ENCODE measurements at regions not wholly inside any gene's neighbourhood (a gene's known extent, or its start where the extent isn't known, plus 50 kb on each side); places are given as distances from the start of the nearest gene placed in this dataset.
"Not testable (repeated sequence)": the region's sequence is repeated elsewhere in the genome, so short reads cannot be mapped to it uniquely, and the experiment has no call there.

DNA sequence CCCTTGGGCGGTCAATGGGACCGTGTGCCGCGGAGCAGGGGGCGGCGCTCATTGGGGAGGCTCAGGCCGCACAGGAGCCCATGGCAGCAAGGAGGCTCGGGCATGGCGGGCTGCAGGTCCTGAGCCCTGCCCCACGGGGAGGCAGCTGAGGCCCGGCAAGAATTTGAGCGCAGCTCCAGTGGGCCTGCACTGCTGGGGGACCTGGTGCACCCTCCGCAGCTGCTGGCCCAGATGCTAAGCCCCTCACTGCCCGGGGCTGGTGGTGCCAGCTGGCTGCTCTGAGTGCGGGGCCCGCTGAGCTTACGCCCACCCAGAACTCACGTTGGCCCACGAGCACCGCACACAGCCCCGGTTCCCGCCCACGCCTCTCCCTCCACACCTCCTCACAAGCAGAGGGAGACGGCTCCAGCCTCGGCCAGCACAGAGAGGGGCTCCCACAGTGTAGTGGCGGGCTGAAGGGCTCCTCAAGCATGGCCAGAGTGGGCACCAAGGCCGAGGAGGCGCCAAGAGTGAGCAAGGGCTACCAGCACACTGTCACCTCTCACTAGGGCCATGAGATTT, 141.1 kb upstream of the OR13F1 start:
- H3K9me2 ChIP-seq (replicated peaks; ENCODE audit: insufficient read depth), result no peaks in the 10 kb centered on the region
- DNase-seq (ENCODE audit: low spot score), result no peak
- TF ChIP-seq EZH2 (IDR thresholded peaks at IDR 0.05; ENCODE audit: borderline replicate concordance), result no peak
- TF ChIP-seq EZH2phosphoT487 (IDR thresholded peaks at IDR 0.05; ENCODE audit: low read depth, severe bottlenecking, unreplicated experiment), result no peak
- TF ChIP-seq, protein P1, sequence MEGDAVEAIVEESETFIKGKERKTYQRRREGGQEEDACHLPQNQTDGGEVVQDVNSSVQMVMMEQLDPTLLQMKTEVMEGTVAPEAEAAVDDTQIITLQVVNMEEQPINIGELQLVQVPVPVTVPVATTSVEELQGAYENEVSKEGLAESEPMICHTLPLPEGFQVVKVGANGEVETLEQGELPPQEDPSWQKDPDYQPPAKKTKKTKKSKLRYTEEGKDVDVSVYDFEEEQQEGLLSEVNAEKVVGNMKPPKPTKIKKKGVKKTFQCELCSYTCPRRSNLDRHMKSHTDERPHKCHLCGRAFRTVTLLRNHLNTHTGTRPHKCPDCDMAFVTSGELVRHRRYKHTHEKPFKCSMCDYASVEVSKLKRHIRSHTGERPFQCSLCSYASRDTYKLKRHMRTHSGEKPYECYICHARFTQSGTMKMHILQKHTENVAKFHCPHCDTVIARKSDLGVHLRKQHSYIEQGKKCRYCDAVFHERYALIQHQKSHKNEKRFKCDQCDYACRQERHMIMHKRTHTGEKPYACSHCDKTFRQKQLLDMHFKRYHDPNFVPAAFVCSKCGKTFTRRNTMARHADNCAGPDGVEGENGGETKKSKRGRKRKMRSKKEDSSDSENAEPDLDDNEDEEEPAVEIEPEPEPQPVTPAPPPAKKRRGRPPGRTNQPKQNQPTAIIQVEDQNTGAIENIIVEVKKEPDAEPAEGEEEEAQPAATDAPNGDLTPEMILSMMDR (IDR thresholded peaks at IDR 0.05; ENCODE audit: poor library complexity), result no peak
- no peak overlapping the region for H3K27ac ChIP-seq
- no peak overlapping the region for H3K4me2 ChIP-seq
- no peak overlapping the region for H3K4me3 ChIP-seq
- H4K20me1 ChIP-seq (ENCODE audit: insufficient read depth, poor library complexity, severe bottlenecking), result no peaks in the 10 kb centered on the region
- H3K27me3 ChIP-seq, result no peaks in the 10 kb centered on the region
- no peaks in the 10 kb centered on the region for H3K79me2 ChIP-seq
- 96% methylated on average over 28 of the region's 28 CpGs for WGBS (ENCODE audit: low lambda C conversion rate, missing lambda C conversion rate)
- no peak overlapping the region for H2AFZ ChIP-seq
- no peaks in the 10 kb centered on the region for H3K9me3 ChIP-seq (ENCODE audit: low read depth)
- no peaks in the 10 kb centered on the region for H3K4me1 ChIP-seq (ENCODE audit: insufficient read depth)
- no peaks in the 10 kb centered on the region for H3K36me3 ChIP-seq (replicated peaks; ENCODE audit: insufficient read depth, low read depth)

DNA sequence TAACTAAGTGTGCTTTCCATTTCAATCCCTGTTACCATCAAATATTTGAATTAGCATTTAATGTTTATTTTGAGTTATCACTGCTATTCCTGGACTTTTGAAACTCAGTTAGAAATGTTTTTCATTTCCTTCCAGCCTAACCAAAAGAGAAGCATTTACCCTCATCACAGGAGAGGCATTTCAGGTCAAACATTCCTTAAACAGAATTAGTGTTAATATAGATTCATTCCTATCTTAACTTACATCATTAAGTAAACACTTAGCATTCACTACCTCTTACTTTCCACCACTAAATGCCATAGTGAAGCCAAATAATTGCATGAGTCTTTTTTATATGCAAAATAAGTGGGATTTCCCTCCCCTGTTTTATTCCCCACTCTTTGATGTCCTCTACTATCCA, 136.6 kb upstream of the OR13F1 start:
- no peaks in the 10 kb centered on the region for H3K9me3 ChIP-seq (ENCODE audit: low read depth)
- H3K27me3 ChIP-seq, result no peaks in the 10 kb centered on the region
- no peaks in the 10 kb centered on the region for H3K4me1 ChIP-seq (ENCODE audit: insufficient read depth)
- no peak overlapping the region for H2AFZ ChIP-seq
- no peaks in the 10 kb centered on the region for H4K20me1 ChIP-seq (ENCODE audit: insufficient read depth, poor library complexity, severe bottlenecking)
- H3K27ac ChIP-seq, result no peak overlapping the region
- no peak for DNase-seq (ENCODE audit: low spot score)
- no peaks in the 10 kb centered on the region for H3K9me2 ChIP-seq (replicated peaks; ENCODE audit: insufficient read depth)
- no peaks in the 10 kb centered on the region for H3K36me3 ChIP-seq (replicated peaks; ENCODE audit: insufficient read depth, low read depth)
- TF ChIP-seq EZH2phosphoT487 (IDR thresholded peaks at IDR 0.05; ENCODE audit: low read depth, severe bottlenecking, unreplicated experiment) (no peak), EZH2 (IDR thresholded peaks at IDR 0.05; ENCODE audit: borderline replicate concordance) (no peak)
- TF ChIP-seq, protein P1 (IDR thresholded peaks at IDR 0.05; ENCODE audit: poor library complexity), result no peak
- H3K4me2 ChIP-seq, result no peak overlapping the region
- no peaks in the 10 kb centered on the region for H3K79me2 ChIP-seq
- no peak overlapping the region for H3K4me3 ChIP-seq

DNA sequence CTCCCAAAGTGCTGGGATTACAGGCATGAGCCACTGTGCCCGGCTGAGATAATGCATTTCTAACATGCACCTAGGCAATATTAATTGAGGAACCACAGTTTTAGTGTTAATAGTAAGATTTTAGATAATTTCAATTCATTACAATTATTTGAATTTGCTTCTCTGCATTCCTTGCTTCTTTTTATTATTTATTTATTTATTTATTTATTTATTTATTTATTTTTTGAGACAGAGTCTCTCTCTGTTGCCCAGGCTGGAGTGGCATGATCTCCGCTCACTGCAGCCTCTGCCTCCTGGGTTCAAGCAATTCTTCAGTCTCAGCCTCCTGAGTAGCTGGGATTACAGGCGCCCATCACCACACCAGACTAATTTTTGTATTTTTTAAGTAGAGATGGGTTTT, 135.7 kb upstream of the OR13F1 start:
- not testable (repeated sequence) for H3K36me3 ChIP-seq (replicated peaks; ENCODE audit: insufficient read depth, low read depth); DNase-seq (ENCODE audit: low spot score); H3K9me2 ChIP-seq (replicated peaks; ENCODE audit: insufficient read depth); H3K4me2 ChIP-seq; H2AFZ ChIP-seq; H3K4me3 ChIP-seq; H3K9me3 ChIP-seq (ENCODE audit: low read depth); H3K79me2 ChIP-seq; H3K4me1 ChIP-seq (ENCODE audit: insufficient read depth); H3K27me3 ChIP-seq; H3K27ac ChIP-seq; H4K20me1 ChIP-seq (ENCODE audit: insufficient read depth, poor library complexity, severe bottlenecking)
- WGBS (ENCODE audit: low lambda C conversion rate, missing lambda C conversion rate), result 73% methylated on average over 3 of the region's 3 CpGs

DNA sequence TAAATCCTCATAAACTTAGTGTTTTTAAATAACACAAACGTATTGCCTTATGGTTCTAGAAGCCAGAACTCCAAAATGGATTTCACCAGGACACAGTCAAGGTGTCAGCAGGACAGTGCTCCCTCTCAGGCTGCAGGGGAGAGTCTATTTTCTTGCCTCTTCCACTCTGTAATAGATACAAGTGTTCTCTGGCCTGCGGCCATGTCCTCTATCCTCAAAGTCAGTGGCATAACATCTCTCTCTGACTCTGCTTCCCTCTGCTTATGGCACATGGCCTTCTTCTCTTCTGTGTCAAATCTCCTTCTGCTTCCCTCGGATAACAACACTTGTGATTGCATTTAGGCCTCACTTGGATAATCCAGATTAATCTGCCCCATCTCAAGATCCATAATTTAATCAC, 129.4 kb upstream of the OR13F1 start:
- TF ChIP-seq EZH2 (IDR thresholded peaks at IDR 0.05; ENCODE audit: borderline replicate concordance), result no peak
- TF ChIP-seq, protein P1 (IDR thresholded peaks at IDR 0.05; ENCODE audit: poor library complexity), result no peak
- no peak for TF ChIP-seq EZH2phosphoT487 (IDR thresholded peaks at IDR 0.05; ENCODE audit: low read depth, severe bottlenecking, unreplicated experiment)
- 83% methylated on average over 3 of the region's 3 CpGs for WGBS (ENCODE audit: low lambda C conversion rate, missing lambda C conversion rate)
- Histone ChIP-seq H3K27ac (no peak overlapping the region), H3K4me3 (no peak overlapping the region), H3K27me3 (no peaks in the 10 kb centered on the region), H3K36me3 (replicated peaks; ENCODE audit: insufficient read depth, low read depth) (no peaks in the 10 kb centered on the region), H3K9me3 (ENCODE audit: low read depth) (no peaks in the 10 kb centered on the region), H3K4me2 (no peak overlapping the region), H2AFZ (no peak overlapping the region), H4K20me1 (ENCODE audit: insufficient read depth, poor library complexity, severe bottlenecking) (no peaks in the 10 kb centered on the region), H3K9me2 (replicated peaks; ENCODE audit: insufficient read depth) (no peaks in the 10 kb centered on the region), H3K4me1 (ENCODE audit: insufficient read depth) (no peaks in the 10 kb centered on the region), H3K79me2 (no peaks in the 10 kb centered on the region)
- no peak for DNase-seq (ENCODE audit: low spot score)

Data from hepatocyte (in vitro differentiated cells).